ENCODE measurements at regions not wholly inside any gene's neighbourhood (a gene's known extent, or its start where the extent isn't known, plus 50 kb on each side); places are given as distances from the start of the nearest gene placed in this dataset.

- TF ChIP-seq CTCF (IDR thresholded peaks at IDR 0.05) (no peak), POLR2A (IDR thresholded peaks at IDR 0.05) (no peak), EP300 (IDR thresholded peaks at IDR 0.05) (no peak), POLR2AphosphoS5 (IDR thresholded peaks at IDR 0.05) (no peak)
These were observed 102.8 kb upstream of the HSD17B12 start for GRCh38 chr11:43577566-43578264.

Data from suprapubic skin (tissue), 4 donors.